ENCODE measurements at regions not wholly inside any gene's neighbourhood (a gene's known extent, or its start where the extent isn't known, plus 50 kb on each side); places are given as distances from the start of the nearest gene placed in this dataset.
"Not testable (repeated sequence)": the region's sequence is repeated elsewhere in the genome, so short reads cannot be mapped to it uniquely, and the experiment has no call there.

DNA sequence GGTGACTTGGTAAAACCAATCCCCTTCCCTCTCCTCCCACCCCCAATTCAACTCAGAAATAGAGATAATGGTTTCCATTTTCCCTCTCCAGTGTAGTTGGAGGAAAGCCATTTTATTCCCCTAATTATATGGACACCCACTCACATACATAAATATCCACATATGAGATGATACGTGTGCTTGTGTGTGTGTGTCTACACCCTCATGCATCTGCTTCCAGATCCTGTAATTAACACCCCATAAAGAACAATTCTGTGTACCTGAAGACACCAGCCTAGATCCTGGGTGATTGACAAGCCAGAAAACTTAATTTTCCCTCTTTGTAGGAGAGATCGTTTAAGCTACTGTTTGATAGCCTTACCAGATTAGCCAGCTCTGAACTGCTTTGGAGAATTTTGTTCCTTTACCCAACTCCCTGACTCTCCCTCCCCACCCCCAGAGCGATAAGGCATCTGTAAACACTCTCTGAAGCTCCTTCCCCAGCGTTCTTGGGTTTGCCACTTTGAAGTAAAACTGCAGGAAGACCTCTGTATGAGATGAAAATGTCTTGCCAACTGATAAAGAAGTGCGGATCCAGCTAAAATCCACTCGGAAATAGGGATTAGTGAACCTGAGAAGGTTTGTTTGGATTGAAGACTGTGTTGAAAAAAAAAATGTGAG is 175.7 kb downstream of the RGS9 start:
- intact Hi-C loops (cut with micrococcal nuclease): no loop called here
- Mint-ChIP-seq H3K9me3 (no peaks in the 10 kb centered on the region), H3K4me3 (no peak overlapping the region), H3K36me3 (ENCODE audit: low read depth) (no peaks in the 10 kb centered on the region), H3K27me3 (peaks cover 40% of the 10 kb centered on the region), H3K27ac (no peak overlapping the region), H3K4me1 (peaks cover 4% of the 10 kb centered on the region)
- no peak for DNase-seq

- Mint-ChIP-seq H3K36me3 (ENCODE audit: low read depth) (no peaks in the 10 kb centered on the region), H3K27me3 (peaks cover 35% of the 10 kb centered on the region), H3K9me3 (no peaks in the 10 kb centered on the region), H3K4me3 (no peak overlapping the region), H3K27ac (no peak overlapping the region), H3K4me1 (peaks cover 4% of the 10 kb centered on the region)
- intact Hi-C loops (cut with micrococcal nuclease): no loop called here
- DNase-seq: no peak
Measured at GRCh38 chr17:65311261-65311660, 174.1 kb downstream of the RGS9 start.

- H3K4me1 Mint-ChIP-seq: no peaks in the 10 kb centered on the region
- H3K27ac Mint-ChIP-seq: no peak overlapping the region
- peaks cover 21% of the 10 kb centered on the region for H3K27me3 Mint-ChIP-seq
- no peak for DNase-seq
- intact Hi-C loops (cut with micrococcal nuclease): no loop called here
- no peaks in the 10 kb centered on the region for H3K36me3 Mint-ChIP-seq (ENCODE audit: low read depth)
- no peaks in the 10 kb centered on the region for H3K9me3 Mint-ChIP-seq
- no peak overlapping the region for H3K4me3 Mint-ChIP-seq
Measured at GRCh38 chr17:65307961-65308316, 170.8 kb downstream of the RGS9 start.

DNA sequence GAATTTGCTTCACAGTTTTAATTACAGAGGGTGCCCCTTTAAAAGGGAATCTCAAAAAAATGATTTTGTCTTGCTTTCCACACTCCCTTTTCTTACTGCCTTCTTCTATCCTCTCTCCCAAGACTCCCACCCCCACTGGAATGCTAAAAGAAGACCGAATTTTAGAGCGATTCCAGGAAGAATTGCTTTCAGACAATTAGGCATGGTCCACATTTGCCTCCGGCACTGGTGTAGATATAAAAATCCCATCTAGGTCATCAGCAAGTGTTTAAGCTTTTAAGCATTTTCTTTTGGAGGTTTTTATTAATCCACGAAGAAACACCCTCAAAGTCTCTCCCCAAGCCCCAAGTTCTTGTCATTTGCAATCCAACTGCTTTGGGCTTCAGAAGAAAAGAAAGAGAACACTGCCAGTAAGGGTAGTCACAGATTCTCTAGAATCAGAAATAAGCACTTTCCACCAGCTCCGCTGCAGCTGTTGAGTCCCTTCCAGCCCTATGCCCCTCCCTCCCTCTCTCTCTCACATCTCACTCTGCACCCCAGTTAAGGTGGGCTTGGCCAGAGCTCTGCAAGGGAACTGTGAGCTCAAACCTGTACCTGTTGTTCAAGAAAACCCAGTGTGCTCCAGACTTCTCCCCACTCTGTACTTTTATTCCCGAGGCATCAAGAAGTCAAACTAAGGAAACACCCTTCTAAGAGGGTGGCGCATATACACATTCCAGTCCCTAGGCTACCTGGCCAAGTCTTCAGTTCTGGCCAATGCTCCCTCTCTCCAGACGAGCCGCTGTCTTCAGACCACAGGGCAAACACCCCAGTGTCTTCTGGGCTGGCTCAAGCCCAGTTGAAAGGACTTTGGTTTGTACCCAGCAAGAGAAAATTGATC is 170.2 kb downstream of the RGS9 start:
- intact Hi-C loops (cut with micrococcal nuclease): no loop called here
- no peak for DNase-seq
- H3K27me3 Mint-ChIP-seq: peaks cover 21% of the 10 kb centered on the region
- H3K4me1 Mint-ChIP-seq: no peaks in the 10 kb centered on the region
- no peaks in the 10 kb centered on the region for H3K36me3 Mint-ChIP-seq (ENCODE audit: low read depth)
- H3K9me3 Mint-ChIP-seq: no peaks in the 10 kb centered on the region
- no peak overlapping the region for H3K27ac Mint-ChIP-seq
- H3K4me3 Mint-ChIP-seq: no peak overlapping the region

- no peaks in the 10 kb centered on the region for H3K9me3 Mint-ChIP-seq
- no peaks in the 10 kb centered on the region for H3K36me3 Mint-ChIP-seq (ENCODE audit: low read depth)
- H3K4me1 Mint-ChIP-seq: no peaks in the 10 kb centered on the region
- H3K4me3 Mint-ChIP-seq: no peak overlapping the region
- peaks cover 17% of the 10 kb centered on the region for H3K27me3 Mint-ChIP-seq
- intact Hi-C loops (cut with micrococcal nuclease): no loop called here
- no peak for DNase-seq
- H3K27ac Mint-ChIP-seq: no peak overlapping the region
Measured at GRCh38 chr17:65305778-65306177, 168.6 kb downstream of the RGS9 start.

DNA sequence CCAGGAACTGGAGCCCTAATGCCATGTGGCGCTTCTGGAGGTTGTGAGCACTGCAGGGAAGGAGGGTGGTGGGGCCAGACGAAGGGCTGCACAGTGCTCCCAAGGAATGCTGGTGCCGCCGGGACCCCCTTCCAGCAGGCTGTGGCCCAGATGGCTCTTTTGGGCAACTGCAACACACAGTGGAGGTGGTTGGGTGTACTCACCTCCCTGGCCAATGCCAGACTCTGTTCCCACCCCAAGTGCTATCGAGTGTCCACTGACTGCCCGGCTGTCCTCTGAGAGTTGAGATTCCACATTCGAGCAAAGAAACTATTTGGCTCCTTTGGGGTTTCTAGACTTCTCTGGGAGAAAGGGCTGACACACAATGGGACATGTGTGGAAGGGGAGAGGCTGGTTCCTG is 167.9 kb downstream of the RGS9 start:
- H3K27ac Mint-ChIP-seq: no peak overlapping the region
- intact Hi-C loops (cut with micrococcal nuclease): no loop called here
- H3K36me3 Mint-ChIP-seq (ENCODE audit: low read depth): no peaks in the 10 kb centered on the region
- H3K9me3 Mint-ChIP-seq: no peaks in the 10 kb centered on the region
- no peak overlapping the region for H3K4me3 Mint-ChIP-seq
- no peak for DNase-seq
- no peaks in the 10 kb centered on the region for H3K4me1 Mint-ChIP-seq
- H3K27me3 Mint-ChIP-seq: peaks cover 14% of the 10 kb centered on the region

DNA sequence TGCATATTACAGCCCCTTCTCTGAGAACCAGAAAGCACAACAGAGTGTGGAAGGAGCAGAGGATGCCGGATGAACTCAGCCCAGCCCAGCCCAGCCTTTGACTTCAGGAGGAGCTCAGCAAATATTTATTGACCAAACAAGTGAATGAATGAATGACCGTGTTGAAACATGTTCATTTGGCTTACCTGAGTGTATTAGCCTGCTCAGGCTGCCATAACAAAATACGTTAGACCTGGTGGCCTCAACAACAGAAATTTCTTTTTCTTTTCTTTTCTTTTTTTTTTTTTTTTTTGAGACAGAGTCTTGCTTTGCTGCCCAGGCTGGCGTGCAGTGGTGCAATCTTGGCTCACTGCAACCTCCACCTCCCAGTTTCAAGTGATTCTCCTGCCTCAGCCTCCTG is 164.7 kb downstream of the RGS9 start:
- H3K27ac Mint-ChIP-seq; DNase-seq; H3K9me3 Mint-ChIP-seq; H3K4me1 Mint-ChIP-seq; H3K36me3 Mint-ChIP-seq (ENCODE audit: low read depth); intact Hi-C loops (cut with micrococcal nuclease); H3K4me3 Mint-ChIP-seq: not testable (repeated sequence)
- H3K27me3 Mint-ChIP-seq: peaks cover 13% of the 10 kb centered on the region

DNA sequence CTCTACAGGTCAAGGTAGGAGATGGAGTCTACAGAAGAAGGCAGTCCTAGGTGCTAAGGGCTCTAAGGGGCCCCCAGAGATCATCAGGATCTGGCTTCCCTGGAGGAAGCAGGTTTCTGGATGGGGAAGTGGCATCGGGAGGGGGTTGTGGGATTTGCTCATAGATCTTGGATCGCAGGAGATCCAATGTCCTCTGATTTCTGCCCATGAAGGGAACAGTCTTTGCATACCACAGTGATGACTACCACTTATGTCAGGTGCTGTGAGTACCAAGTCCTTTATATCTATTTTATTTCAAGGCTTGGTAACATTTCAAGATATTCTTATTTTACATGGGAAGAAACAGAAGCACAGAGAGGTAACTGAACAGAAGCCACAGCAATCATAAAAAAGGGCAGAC is 164.0 kb downstream of the RGS9 start:
- H3K4me1 Mint-ChIP-seq: no peaks in the 10 kb centered on the region
- peaks cover 14% of the 10 kb centered on the region for H3K27me3 Mint-ChIP-seq
- no peak overlapping the region for H3K27ac Mint-ChIP-seq
- intact Hi-C loops (cut with micrococcal nuclease): no loop called here
- no peaks in the 10 kb centered on the region for H3K36me3 Mint-ChIP-seq (ENCODE audit: low read depth)
- no peak overlapping the region for H3K4me3 Mint-ChIP-seq
- H3K9me3 Mint-ChIP-seq: no peaks in the 10 kb centered on the region
- DNase-seq: no peak

- Mint-ChIP-seq H3K9me3 (no peaks in the 10 kb centered on the region), H3K27me3 (peaks cover 17% of the 10 kb centered on the region), H3K4me1 (no peaks in the 10 kb centered on the region), H3K27ac (no peak overlapping the region), H3K36me3 (ENCODE audit: low read depth) (no peaks in the 10 kb centered on the region), H3K4me3 (no peak overlapping the region)
- DNase-seq: no peak
- intact Hi-C loops (cut with micrococcal nuclease): no loop called here
Measured at GRCh38 chr17:65297916-65298315, 160.7 kb downstream of the RGS9 start.

GRCh38 chr17:65297384-65297783 is 160.2 kb downstream of the RGS9 start:
- DNase-seq: no peak
- H3K27ac Mint-ChIP-seq: no peak overlapping the region
- peaks cover 12% of the 10 kb centered on the region for H3K27me3 Mint-ChIP-seq
- H3K4me1 Mint-ChIP-seq: no peaks in the 10 kb centered on the region
- H3K9me3 Mint-ChIP-seq: no peaks in the 10 kb centered on the region
- H3K36me3 Mint-ChIP-seq (ENCODE audit: low read depth): no peaks in the 10 kb centered on the region
- H3K4me3 Mint-ChIP-seq: no peak overlapping the region
- intact Hi-C loops (cut with micrococcal nuclease): no loop called here

DNA sequence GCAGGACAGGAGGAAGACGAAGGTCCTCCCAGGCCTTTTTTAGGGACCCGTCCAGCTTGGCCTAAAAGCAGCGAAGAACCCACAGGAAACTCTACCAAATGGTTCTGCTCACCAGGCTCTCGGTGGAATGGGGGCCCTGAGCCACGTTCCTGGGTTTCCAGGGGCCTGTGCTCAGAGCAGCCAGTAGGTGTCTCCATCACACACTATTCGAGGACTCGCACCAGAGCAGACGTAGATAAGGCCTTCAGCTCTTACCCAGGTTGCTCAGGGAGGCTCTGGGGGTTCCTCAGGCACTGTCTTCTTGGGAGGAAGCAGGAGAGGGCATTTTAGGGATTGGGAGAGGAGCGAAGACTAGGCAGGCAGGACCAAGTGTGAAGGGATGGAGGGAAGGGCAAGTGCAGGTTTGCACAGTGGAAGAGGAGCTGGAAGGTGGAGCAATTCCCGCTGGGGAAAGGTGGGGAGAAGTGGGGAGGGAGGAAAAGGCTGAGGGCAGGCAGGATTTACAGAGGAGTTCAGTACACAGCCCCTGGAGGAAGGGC is 157.1 kb downstream of the RGS9 start:
- Mint-ChIP-seq H3K4me3 (no peak overlapping the region), H3K27me3 (peaks cover 6% of the 10 kb centered on the region), H3K4me1 (no peaks in the 10 kb centered on the region), H3K27ac (no peak overlapping the region), H3K36me3 (ENCODE audit: low read depth) (no peaks in the 10 kb centered on the region), H3K9me3 (no peaks in the 10 kb centered on the region)
- intact Hi-C loops (cut with micrococcal nuclease): loop anchor here (1.0 kb wide), 3 partner anchors 63 to 871 kb away; no protein-coding TSS in a partner anchor
- DNase-seq: peak; percentile 85

DNA sequence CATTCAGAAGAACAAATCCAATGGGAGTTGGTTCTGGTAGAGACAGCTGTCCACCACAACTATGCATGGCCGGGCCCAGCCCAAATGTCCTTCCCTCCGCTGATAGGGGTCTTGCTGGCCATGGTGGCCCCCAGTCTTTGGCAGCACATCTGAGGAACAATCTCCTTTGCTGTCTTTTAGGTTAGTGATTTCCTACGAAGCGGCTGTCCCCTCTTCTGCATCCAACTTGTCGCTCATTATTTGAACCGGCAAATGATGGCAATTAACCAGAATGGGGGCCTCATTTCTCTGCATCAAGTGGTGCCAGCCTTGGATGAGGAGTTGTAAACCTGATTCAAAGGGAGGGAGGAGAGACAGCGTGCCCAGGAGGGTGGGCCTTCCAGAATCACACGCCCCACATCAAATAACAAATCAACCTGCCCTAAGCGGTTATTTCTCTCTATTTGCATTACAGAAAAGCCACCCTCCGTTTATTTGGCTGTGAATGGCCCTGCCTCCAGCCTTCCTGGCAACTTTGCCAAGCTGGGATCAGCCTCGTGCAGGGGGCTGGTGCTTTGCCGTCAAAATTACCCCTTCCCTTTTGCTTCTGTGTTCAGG is 156.5 kb downstream of the RGS9 start:
- Mint-ChIP-seq H3K4me1 (no peaks in the 10 kb centered on the region), H3K9me3 (no peaks in the 10 kb centered on the region), H3K27ac (no peak overlapping the region), H3K4me3 (no peak overlapping the region), H3K27me3 (peaks cover 6% of the 10 kb centered on the region), H3K36me3 (ENCODE audit: low read depth) (no peaks in the 10 kb centered on the region)
- DNase-seq: no peak
- intact Hi-C loops (cut with micrococcal nuclease): loop anchor here (1.0 kb wide), 3 partner anchors 62 to 872 kb away; no protein-coding TSS in a partner anchor

DNA sequence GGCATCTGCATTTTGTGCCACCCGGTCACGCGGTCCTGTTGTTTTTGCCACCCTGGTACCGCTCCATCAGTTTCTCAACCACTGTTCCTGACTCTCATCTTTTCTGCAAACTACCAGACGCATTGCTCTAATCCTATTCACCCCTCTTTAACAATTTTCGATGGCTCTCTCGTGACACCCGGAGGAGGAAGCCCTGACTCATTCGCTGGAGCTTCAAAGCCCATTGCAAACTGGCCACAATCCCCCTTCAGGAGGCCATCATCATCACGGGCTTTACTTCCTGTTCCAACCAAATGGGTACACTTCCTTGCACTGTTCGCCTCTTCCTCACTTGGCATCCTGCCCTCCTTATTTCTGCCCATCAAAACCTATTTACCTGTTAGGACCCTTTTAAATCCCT is 155.3 kb downstream of the RGS9 start:
- no peak overlapping the region for H3K4me3 Mint-ChIP-seq
- no peak overlapping the region for H3K27ac Mint-ChIP-seq
- no peaks in the 10 kb centered on the region for H3K4me1 Mint-ChIP-seq
- no peak for DNase-seq
- H3K36me3 Mint-ChIP-seq (ENCODE audit: low read depth): no peaks in the 10 kb centered on the region
- H3K27me3 Mint-ChIP-seq: peaks cover 6% of the 10 kb centered on the region
- no peaks in the 10 kb centered on the region for H3K9me3 Mint-ChIP-seq
- intact Hi-C loops (cut with micrococcal nuclease): no loop called here

DNA sequence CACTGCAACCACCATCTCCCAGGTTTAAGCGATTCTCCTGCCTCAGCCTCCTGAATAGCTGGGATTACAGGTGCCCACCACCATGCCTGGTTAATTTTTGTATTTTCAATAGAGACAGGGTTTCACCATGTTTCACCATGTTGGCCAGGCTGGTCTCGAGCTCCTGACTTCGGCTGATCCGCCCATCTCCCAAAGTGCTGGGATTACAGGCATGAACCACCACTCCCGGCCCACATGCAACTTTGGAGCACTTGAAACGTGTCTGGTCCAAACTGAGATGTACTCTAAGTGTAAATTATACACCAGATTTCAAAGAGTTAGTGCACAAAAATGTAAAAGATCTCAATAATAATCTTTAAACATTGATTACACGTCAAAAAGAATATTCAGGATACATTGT is 154.1 kb downstream of the RGS9 start:
- intact Hi-C loops (cut with micrococcal nuclease); H3K4me1 Mint-ChIP-seq; H3K27me3 Mint-ChIP-seq; H3K27ac Mint-ChIP-seq; DNase-seq; H3K9me3 Mint-ChIP-seq; H3K4me3 Mint-ChIP-seq; H3K36me3 Mint-ChIP-seq (ENCODE audit: low read depth): not testable (repeated sequence)

All from activated CD4-positive, alpha-beta T cell treated with anti-CD3 and anti-CD28 coated beads, Interleukin-2, amount 10 ng/mL, durations not matched to agents 24 days and 14 days (primary cell).